Effector memory CD8-positive, alpha-beta T cell (primary cell): ENCODE measurements at regions not wholly inside any gene's neighbourhood (a gene's known extent, or its start where the extent isn't known, plus 50 kb on each side); places are given as distances from the start of the nearest gene placed in this dataset.

ENCODE experiments used
- ATAC-seq: fragments of 150-1000 bp; cut with Tn5 transposase; replicated peaks from 2 replicates; pipeline ENCODE4 v1.10.0; 2021; ENCODE audit warnings: mild to moderate bottlenecking, moderate library complexity
- DNase-seq, 3 experiments: peaks; one replicate each; pipeline ENCODE4 v3.0.0; 2021
- H3K27ac Mint-ChIP-seq, 2 donors: one replicate each; pipeline ENCODE4 v1.8.0; 2022; ENCODE audit warnings: mild to moderate bottlenecking in 2 of 2, mixed read lengths in 2 of 2, moderate library complexity in 2 of 2
- H3K27me3 Mint-ChIP-seq, 2 donors: one replicate each; pipeline ENCODE4 v1.8.0; 2022; ENCODE audit warnings: mixed read lengths in 2 of 2
- H3K36me3 Mint-ChIP-seq: one replicate; pipeline ENCODE4 v1.8.0; 2022; ENCODE audit warnings: mild to moderate bottlenecking, moderate library complexity, mixed read lengths; ENCODE audit not compliant: insufficient read depth
- H3K4me1 Mint-ChIP-seq, 2 donors: one replicate each; pipeline ENCODE4 v1.8.0; 2022; ENCODE audit warnings: low read depth in 2 of 2, mixed read lengths in 2 of 2
- H3K4me3 Mint-ChIP-seq, 2 donors: one replicate each; pipeline ENCODE4 v1.8.0; 2022; ENCODE audit warnings: mild to moderate bottlenecking in 2 of 2, mixed read lengths in 2 of 2, moderate library complexity in 2 of 2
- H3K9me3 Mint-ChIP-seq, 2 donors: one replicate each; pipeline ENCODE4 v1.8.0; 2022; ENCODE audit warnings: mixed read lengths in 2 of 2

- H3K9me3 Mint-ChIP-seq, result peaks cover 14 to 15% of the 10 kb centered on the region in 2 donors
- H3K36me3 Mint-ChIP-seq, result no peaks in the 10 kb centered on the region
- no peaks in the 10 kb centered on the region for H3K27me3 Mint-ChIP-seq
- H3K27ac Mint-ChIP-seq, result no peak overlapping the region
- ATAC-seq, result no peak
- DNase-seq, result no peak
- H3K4me3 Mint-ChIP-seq, result no peak overlapping the region
- H3K4me1 Mint-ChIP-seq, result no peaks in the 10 kb centered on the region
Observed at GRCh38 chr5:30878296-30878695, 315.2 kb upstream of the CDH6 start.

GRCh38 chr5:30874241-30875034 is 319.0 kb upstream of the CDH6 start:
- DNase-seq, result no peak
- no peak overlapping the region for H3K27ac Mint-ChIP-seq

GRCh38 chr5:30871196-30871595 is 322.3 kb upstream of the CDH6 start:
- ATAC-seq, result no peak
- no peak overlapping the region for H3K27ac Mint-ChIP-seq
- H3K36me3 Mint-ChIP-seq, result no peaks in the 10 kb centered on the region
- H3K27me3 Mint-ChIP-seq, result no peaks in the 10 kb centered on the region
- H3K4me1 Mint-ChIP-seq, result no peaks in the 10 kb centered on the region
- no peak for DNase-seq
- H3K9me3 Mint-ChIP-seq, result peaks cover 3 to 8% of the 10 kb centered on the region in 2 donors
- H3K4me3 Mint-ChIP-seq, result no peak overlapping the region

More at GRCh38 chr5:30874241-30875034, 319.0 kb upstream of the CDH6 start:
- H3K4me1 Mint-ChIP-seq, result no peaks in the 10 kb centered on the region
- no peak for ATAC-seq
- no peaks in the 10 kb centered on the region for H3K27me3 Mint-ChIP-seq
- no peak overlapping the region for H3K4me3 Mint-ChIP-seq
- peaks cover 16 to 22% of the 10 kb centered on the region in 2 donors for H3K9me3 Mint-ChIP-seq
- no peaks in the 10 kb centered on the region for H3K36me3 Mint-ChIP-seq

- Mint-ChIP-seq H3K36me3 (no peaks in the 10 kb centered on the region), H3K4me1 (no peaks in the 10 kb centered on the region), H3K27me3 (no peaks in the 10 kb centered on the region), H3K4me3 (no peak overlapping the region), H3K9me3 (peaks cover 11 to 20% of the 10 kb centered on the region in 2 donors), H3K27ac (no peak overlapping the region)
- ATAC-seq (no peak), DNase-seq (no peak)
Observed at GRCh38 chr5:30867711-30868110, 325.8 kb upstream of the CDH6 start.

GRCh38 chr5:30866142-30866541 is 327.3 kb upstream of the CDH6 start:
- H3K27ac Mint-ChIP-seq, result no peak overlapping the region
- no peak overlapping the region for H3K4me3 Mint-ChIP-seq
- H3K9me3 Mint-ChIP-seq, result peaks cover 7 to 13% of the 10 kb centered on the region in 2 donors
- no peaks in the 10 kb centered on the region for H3K36me3 Mint-ChIP-seq
- H3K27me3 Mint-ChIP-seq, result no peaks in the 10 kb centered on the region
- no peaks in the 10 kb centered on the region for H3K4me1 Mint-ChIP-seq
- no peak for DNase-seq
- no peak for ATAC-seq

GRCh38 chr5:30856242-30856641 is 337.2 kb upstream of the CDH6 start:
- Mint-ChIP-seq H3K4me3 (no peak overlapping the region), H3K36me3 (no peaks in the 10 kb centered on the region), H3K9me3 (peaks cover 13 to 16% of the 10 kb centered on the region in 2 donors), H3K27me3 (no peaks in the 10 kb centered on the region), H3K27ac (no peak overlapping the region), H3K4me1 (no peaks in the 10 kb centered on the region)
- DNase-seq, result no peak
- no peak for ATAC-seq

- Mint-ChIP-seq H3K27ac (no peak overlapping the region), H3K36me3 (no peaks in the 10 kb centered on the region), H3K9me3 (peaks cover 8 to 10% of the 10 kb centered on the region in 2 donors), H3K27me3 (no peaks in the 10 kb centered on the region), H3K4me3 (no peak overlapping the region), H3K4me1 (no peaks in the 10 kb centered on the region)
- DNase-seq (no peak), ATAC-seq (no peak)
Observed at GRCh38 chr5:30853158-30853557, 340.3 kb upstream of the CDH6 start.

GRCh38 chr5:30850866-30851265 is 342.6 kb upstream of the CDH6 start:
- Mint-ChIP-seq H3K4me1 (no peaks in the 10 kb centered on the region), H3K9me3 (peaks cover 8 to 10% of the 10 kb centered on the region in 2 donors), H3K4me3 (no peak overlapping the region), H3K27me3 (no peaks in the 10 kb centered on the region), H3K27ac (no peak overlapping the region), H3K36me3 (no peaks in the 10 kb centered on the region)
- no peak for DNase-seq
- no peak for ATAC-seq

- H3K9me3 Mint-ChIP-seq, result peaks cover 8 to 10% of the 10 kb centered on the region in 2 donors
- DNase-seq (no peak), ATAC-seq (no peak)
- H3K4me1 Mint-ChIP-seq, result no peaks in the 10 kb centered on the region
- no peak overlapping the region for H3K27ac Mint-ChIP-seq
- no peaks in the 10 kb centered on the region for H3K27me3 Mint-ChIP-seq
- no peak overlapping the region for H3K4me3 Mint-ChIP-seq
- H3K36me3 Mint-ChIP-seq, result no peaks in the 10 kb centered on the region
Observed at GRCh38 chr5:30849931-30850710, 343.4 kb upstream of the CDH6 start.

GRCh38 chr5:30846171-30846570 is 347.3 kb upstream of the CDH6 start:
- no peak overlapping the region for H3K27ac Mint-ChIP-seq
- peaks cover 2 to 18% of the 10 kb centered on the region in 2 donors for H3K9me3 Mint-ChIP-seq
- DNase-seq (no peak), ATAC-seq (no peak)
- no peaks in the 10 kb centered on the region for H3K27me3 Mint-ChIP-seq
- no peaks in the 10 kb centered on the region for H3K36me3 Mint-ChIP-seq
- no peaks in the 10 kb centered on the region for H3K4me1 Mint-ChIP-seq
- H3K4me3 Mint-ChIP-seq, result no peak overlapping the region

- H3K4me1 Mint-ChIP-seq, result no peaks in the 10 kb centered on the region
- no peaks in the 10 kb centered on the region for H3K27me3 Mint-ChIP-seq
- no peak overlapping the region for H3K4me3 Mint-ChIP-seq
- ATAC-seq (no peak), DNase-seq (no peak)
- no peak overlapping the region for H3K27ac Mint-ChIP-seq
- H3K9me3 Mint-ChIP-seq, result peaks cover 7 to 24% of the 10 kb centered on the region in 2 donors
- no peaks in the 10 kb centered on the region for H3K36me3 Mint-ChIP-seq
Observed at GRCh38 chr5:30845194-30845593, 348.3 kb upstream of the CDH6 start.

GRCh38 chr5:30843541-30843940 is 349.9 kb upstream of the CDH6 start:
- H3K9me3 Mint-ChIP-seq, result peaks cover 7 to 24% of the 10 kb centered on the region in 2 donors
- no peak overlapping the region for H3K4me3 Mint-ChIP-seq
- H3K27ac Mint-ChIP-seq, result no peak overlapping the region
- H3K36me3 Mint-ChIP-seq, result no peaks in the 10 kb centered on the region
- no peaks in the 10 kb centered on the region for H3K4me1 Mint-ChIP-seq
- H3K27me3 Mint-ChIP-seq, result no peaks in the 10 kb centered on the region
- ATAC-seq, result no peak
- no peak for DNase-seq

- Mint-ChIP-seq H3K4me3 (no peak overlapping the region), H3K27me3 (no peaks in the 10 kb centered on the region), H3K9me3 (peaks cover 18 to 42% of the 10 kb centered on the region in 2 donors), H3K4me1 (no peaks in the 10 kb centered on the region), H3K36me3 (no peaks in the 10 kb centered on the region), H3K27ac (no peak overlapping the region)
- DNase-seq (no peak), ATAC-seq (no peak)
Observed at GRCh38 chr5:30839956-30840355, 353.5 kb upstream of the CDH6 start.
